Natural killer cell (primary cell): ENCODE measurements at regions not wholly inside any gene's neighbourhood (a gene's known extent, or its start where the extent isn't known, plus 50 kb on each side); places are given as distances from the start of the nearest gene placed in this dataset.
"Not testable (repeated sequence)": the region's sequence is repeated elsewhere in the genome, so short reads cannot be mapped to it uniquely, and the experiment has no call there.

Experiments used
- ATAC-seq, 3 donors: fragments of 150-1000 bp in 2 of 3; fragments of 200-7000 bp in 1 of 3; cut with Tn5 transposase; 1 replicate in 1 of 3; 2 replicates in 2 of 3; pipeline ENCODE4 v1.10.0; 2021; ENCODE audit warnings: mild to moderate bottlenecking in 2 of 3, moderate library complexity in 2 of 3
- DNase-seq, 2 donors: peaks; one replicate each; pipeline versions ENCODE4 v3.0.0 to v3.0.0-alpha.2; 2013 to 2021; ENCODE audit warnings: mixed read lengths in 1 of 2
- H3K27ac ChIP-seq: one replicate; pipeline ENCODE4 v1.5.1; 2013; ENCODE audit warnings: mild to moderate bottlenecking, low read length
- H3K27me3 ChIP-seq: one replicate; pipeline ENCODE4 v1.6.1; 2013; ENCODE audit warnings: low read length; ENCODE audit not compliant: control insufficient read depth, insufficient read depth
- H3K36me3 ChIP-seq: one replicate; pipeline ENCODE4 v1.6.1; 2013; ENCODE audit warnings: low read length; ENCODE audit not compliant: control insufficient read depth, insufficient read depth
- H3K4me1 ChIP-seq: one replicate; pipeline ENCODE4 v1.6.1; 2013; ENCODE audit warnings: low read length; ENCODE audit not compliant: control insufficient read depth, insufficient read depth
- H3K4me3 ChIP-seq: one replicate; pipeline ENCODE4 v1.5.1; 2013; ENCODE audit warnings: low read length
- H3K9me3 ChIP-seq: one replicate; pipeline ENCODE4 v1.6.1; 2013; ENCODE audit warnings: low read length; ENCODE audit not compliant: control insufficient read depth, insufficient read depth
- H3K27ac Mint-ChIP-seq, 2 donors: one replicate each; pipeline ENCODE4 v1.8.0; 2022; ENCODE audit warnings: mild to moderate bottlenecking in 2 of 2, mixed read lengths in 2 of 2, moderate library complexity in 1 of 2
- H3K27me3 Mint-ChIP-seq, 2 donors: one replicate each; pipeline ENCODE4 v1.8.0; 2022; ENCODE audit warnings: low read depth in 2 of 2, mixed read lengths in 2 of 2
- H3K36me3 Mint-ChIP-seq: one replicate; pipeline ENCODE4 v1.8.0; 2022; ENCODE audit warnings: mixed read lengths
- H3K4me1 Mint-ChIP-seq, 2 donors: one replicate each; pipeline ENCODE4 v1.8.0; 2022; ENCODE audit warnings: mixed read lengths in 2 of 2
- H3K4me3 Mint-ChIP-seq: one replicate; pipeline ENCODE4 v1.8.0; 2022; ENCODE audit warnings: mild to moderate bottlenecking, moderate library complexity, mixed read lengths
- H3K9me3 Mint-ChIP-seq, 2 donors: one replicate each; pipeline ENCODE4 v1.8.0; 2022; ENCODE audit warnings: mixed read lengths in 2 of 2
- WGBS: methylation state at CpG from one replicate; pipeline ENCODE4 v1.1.7; 2013; ENCODE audit warnings: missing lambda C conversion rate; ENCODE audit not compliant: insufficient coverage; 5-methylcytosine and 5-hydroxymethylcytosine counted together
- intact Hi-C: fragments of 100-400 bp; cut with micrococcal nuclease; formaldehyde crosslinking; loops from one replicate; pipeline ENCODE4 v1.14.2; 2022
- TF ChIP-seq, protein P1 (sequence below): fragments of 200-600 bp; IDR thresholded peaks from one replicate; pipeline ENCODE4 v1.8.0; 2022; ENCODE audit warnings: antibody characterized with exemption

DNA sequence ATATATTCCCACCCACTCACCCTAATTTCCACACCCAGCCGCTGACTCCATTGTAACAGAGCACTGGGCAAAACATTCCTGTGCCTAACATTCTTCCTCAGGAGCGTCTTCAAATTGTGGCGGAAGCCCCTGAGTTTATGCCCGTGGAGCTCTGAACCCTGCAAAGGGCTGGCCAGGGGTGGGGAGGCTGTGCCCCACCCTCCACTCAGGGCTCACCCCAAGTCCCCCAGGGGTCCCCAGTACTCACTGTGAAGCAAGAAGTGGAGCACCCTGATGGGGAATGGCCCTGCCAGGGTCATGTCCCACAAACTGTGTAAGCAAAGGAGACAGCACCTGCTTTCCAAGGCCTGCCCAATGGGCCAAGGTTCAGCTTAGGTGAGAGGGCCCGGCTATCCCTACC lies 303.2 kb downstream of the PREX1 start:
- DNase-seq, result no peak
- no peaks in the 10 kb centered on the region for H3K36me3 Mint-ChIP-seq
- no peaks in the 10 kb centered on the region for H3K9me3 Mint-ChIP-seq

DNA sequence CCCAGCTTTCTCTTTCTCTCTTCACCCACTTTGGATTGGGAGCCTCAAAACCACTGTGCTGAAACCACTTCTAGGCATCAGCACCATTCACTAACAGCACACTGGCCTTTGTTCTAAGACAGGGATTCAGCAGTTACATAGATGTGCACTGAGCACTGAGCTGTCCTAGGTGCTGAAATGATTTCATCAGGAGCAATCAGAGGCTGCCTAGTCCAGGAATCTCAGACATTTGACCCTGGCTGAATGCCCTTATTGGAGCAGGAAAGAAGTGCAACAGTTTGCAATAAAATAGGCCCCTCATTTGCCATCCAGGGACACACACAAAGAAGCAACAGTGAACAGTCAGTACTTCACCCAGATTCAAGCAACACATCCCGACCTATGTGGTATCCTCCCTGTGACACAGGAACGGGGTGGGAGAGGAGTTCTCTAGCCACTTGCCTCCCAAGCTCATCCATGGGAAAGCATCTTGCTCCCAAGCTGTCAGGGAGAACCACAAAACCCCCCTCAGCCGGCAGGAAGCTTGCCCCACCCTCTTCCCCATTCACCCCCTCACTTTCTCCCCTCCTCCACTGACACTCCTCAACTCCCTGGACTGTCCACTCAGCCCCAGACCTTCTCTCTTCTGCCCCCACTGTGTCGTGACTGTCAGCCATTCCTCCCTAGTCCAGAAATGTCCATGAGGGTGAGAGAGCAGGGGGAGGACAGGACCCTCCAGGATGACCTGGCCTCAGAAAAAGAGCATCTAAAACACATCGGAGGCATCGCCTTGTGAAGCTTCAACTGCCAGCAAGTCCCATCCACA lies 304.4 kb downstream of the PREX1 start:
- intact Hi-C loops, result no loop called here
- H3K27ac Mint-ChIP-seq, result no peak overlapping the region
- WGBS, result 76% methylated on average over 5 of the region's 6 CpGs
- TF ChIP-seq, protein P1, sequence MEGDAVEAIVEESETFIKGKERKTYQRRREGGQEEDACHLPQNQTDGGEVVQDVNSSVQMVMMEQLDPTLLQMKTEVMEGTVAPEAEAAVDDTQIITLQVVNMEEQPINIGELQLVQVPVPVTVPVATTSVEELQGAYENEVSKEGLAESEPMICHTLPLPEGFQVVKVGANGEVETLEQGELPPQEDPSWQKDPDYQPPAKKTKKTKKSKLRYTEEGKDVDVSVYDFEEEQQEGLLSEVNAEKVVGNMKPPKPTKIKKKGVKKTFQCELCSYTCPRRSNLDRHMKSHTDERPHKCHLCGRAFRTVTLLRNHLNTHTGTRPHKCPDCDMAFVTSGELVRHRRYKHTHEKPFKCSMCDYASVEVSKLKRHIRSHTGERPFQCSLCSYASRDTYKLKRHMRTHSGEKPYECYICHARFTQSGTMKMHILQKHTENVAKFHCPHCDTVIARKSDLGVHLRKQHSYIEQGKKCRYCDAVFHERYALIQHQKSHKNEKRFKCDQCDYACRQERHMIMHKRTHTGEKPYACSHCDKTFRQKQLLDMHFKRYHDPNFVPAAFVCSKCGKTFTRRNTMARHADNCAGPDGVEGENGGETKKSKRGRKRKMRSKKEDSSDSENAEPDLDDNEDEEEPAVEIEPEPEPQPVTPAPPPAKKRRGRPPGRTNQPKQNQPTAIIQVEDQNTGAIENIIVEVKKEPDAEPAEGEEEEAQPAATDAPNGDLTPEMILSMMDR, result no peak
- no peaks in the 10 kb centered on the region for H3K36me3 Mint-ChIP-seq
- DNase-seq, result peak in 1 of 2 donors; percentile 16
- no peak overlapping the region for H3K4me3 Mint-ChIP-seq
- H3K4me1 Mint-ChIP-seq, result no peaks in the 10 kb centered on the region
- Histone ChIP-seq H3K4me3 (no peak overlapping the region), H3K27me3 (no peaks in the 10 kb centered on the region), H3K36me3 (no peaks in the 10 kb centered on the region), H3K9me3 (no peaks in the 10 kb centered on the region), H3K27ac (no peak overlapping the region), H3K4me1 (no peaks in the 10 kb centered on the region)
- H3K9me3 Mint-ChIP-seq, result no peaks in the 10 kb centered on the region
- ATAC-seq, result peak in 1 of 3 donors; percentile 45
- peaks cover 2 to 13% of the 10 kb centered on the region in 2 donors for H3K27me3 Mint-ChIP-seq

More for the DNA sequence above, 303.2 kb downstream of the PREX1 start:
- H3K4me1 ChIP-seq, result no peaks in the 10 kb centered on the region
- H3K9me3 ChIP-seq, result no peaks in the 10 kb centered on the region
- no peaks in the 10 kb centered on the region for H3K4me1 Mint-ChIP-seq
- H3K27ac ChIP-seq, result no peak overlapping the region
- no peak overlapping the region for H3K4me3 ChIP-seq
- no peak overlapping the region for H3K4me3 Mint-ChIP-seq
- no peaks in the 10 kb centered on the region for H3K27me3 ChIP-seq
- H3K27ac Mint-ChIP-seq, result no peak overlapping the region
- H3K27me3 Mint-ChIP-seq, result peaks cover 7 to 16% of the 10 kb centered on the region in 2 donors
- intact Hi-C loops, result no loop called here
- WGBS, result 81% methylated on average over 5 of the region's 5 CpGs
- TF ChIP-seq, protein P1, result no peak
- ATAC-seq, result no peak
- no peaks in the 10 kb centered on the region for H3K36me3 ChIP-seq

DNA sequence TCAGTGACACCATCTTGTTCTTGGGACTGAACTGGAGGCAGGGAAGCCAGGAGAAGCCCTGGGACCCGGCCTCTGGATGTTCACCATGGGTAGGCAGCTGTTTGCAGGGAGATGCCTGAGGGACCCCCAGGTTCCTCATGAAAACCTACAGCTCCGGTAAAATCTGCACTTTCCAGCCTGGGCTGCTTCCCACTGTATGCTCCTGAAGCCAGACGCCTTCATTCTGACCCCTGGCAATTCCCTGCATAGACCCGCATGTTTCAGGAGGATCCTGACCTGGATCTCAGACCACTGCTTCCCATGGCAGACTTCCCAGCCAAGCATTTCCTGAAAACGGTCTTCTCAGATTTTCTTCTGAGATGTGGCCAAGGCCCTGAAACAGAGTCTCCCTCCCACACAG lies 306.7 kb downstream of the PREX1 start:
- TF ChIP-seq, protein P1, result no peak
- Mint-ChIP-seq H3K27ac (no peak overlapping the region), H3K36me3 (no peaks in the 10 kb centered on the region)

DNA sequence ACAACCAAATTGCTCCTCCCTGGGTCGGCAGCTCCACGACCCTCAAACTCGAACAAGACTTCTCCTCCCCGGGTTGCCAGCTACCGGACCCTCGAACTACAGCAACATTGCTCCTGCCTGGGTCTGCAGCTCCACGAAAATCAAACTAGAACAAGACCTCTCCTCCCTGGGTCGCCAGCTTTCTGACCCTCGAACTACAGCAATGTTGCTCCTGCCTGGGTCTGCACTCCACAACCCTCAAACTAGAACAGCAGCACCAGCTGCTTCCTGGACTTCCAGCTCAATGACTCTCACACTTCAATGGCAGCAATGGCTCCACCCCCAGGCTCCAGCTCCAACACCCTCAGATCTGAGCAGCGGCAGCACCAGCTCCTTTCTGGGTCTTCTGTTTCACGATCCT lies 311.6 kb downstream of the PREX1 start:
- H3K27ac ChIP-seq, H3K36me3 Mint-ChIP-seq, H3K9me3 Mint-ChIP-seq, H3K4me1 ChIP-seq, ATAC-seq, H3K36me3 ChIP-seq, H3K9me3 ChIP-seq, H3K27me3 ChIP-seq, intact Hi-C loops, H3K27ac Mint-ChIP-seq, H3K4me3 Mint-ChIP-seq, H3K4me3 ChIP-seq: not testable (repeated sequence)
- 46% methylated on average over 9 of the region's 11 CpGs for WGBS
- peak in 1 of 2 donors; percentile 5 for DNase-seq
- Mint-ChIP-seq H3K27me3 (peaks cover 14 to 19% of the 10 kb centered on the region in 2 donors), H3K4me1 (peaks cover 0 to 10% of the 10 kb centered on the region in 2 donors)

More for the DNA sequence above, 306.7 kb downstream of the PREX1 start:
- Histone ChIP-seq H3K27ac (no peak overlapping the region), H3K4me3 (no peak overlapping the region), H3K27me3 (no peaks in the 10 kb centered on the region), H3K4me1 (no peaks in the 10 kb centered on the region), H3K36me3 (no peaks in the 10 kb centered on the region), H3K9me3 (no peaks in the 10 kb centered on the region)
- H3K27me3 Mint-ChIP-seq, result peaks cover 10 to 13% of the 10 kb centered on the region in 2 donors
- H3K4me1 Mint-ChIP-seq, result peaks cover 0 to 8% of the 10 kb centered on the region in 2 donors
- H3K9me3 Mint-ChIP-seq, result no peaks in the 10 kb centered on the region
- intact Hi-C loops, result no loop called here
- ATAC-seq (no peak), DNase-seq (no peak)
- WGBS, result 76% methylated on average over 5 of the region's 5 CpGs
- no peak overlapping the region for H3K4me3 Mint-ChIP-seq

DNA sequence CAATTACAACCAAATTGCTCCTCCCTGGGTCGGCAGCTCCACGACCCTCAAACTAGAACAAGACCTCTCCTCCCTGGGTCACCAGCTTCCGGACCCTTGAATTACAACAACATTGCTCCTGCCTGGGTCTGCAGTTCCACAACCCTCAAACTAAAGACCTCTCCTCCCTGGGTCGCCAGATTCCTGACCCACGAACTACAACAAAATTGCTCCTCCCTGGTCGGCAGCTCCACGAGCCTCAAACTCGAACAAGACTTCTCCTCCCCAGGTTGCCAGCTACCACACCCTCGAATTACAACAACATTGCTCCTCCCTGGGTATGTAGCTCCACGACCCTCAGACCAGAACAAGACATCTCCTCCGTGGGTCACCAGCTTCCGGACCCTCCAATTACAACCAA lies 313.2 kb downstream of the PREX1 start:
- Mint-ChIP-seq H3K4me1 (peaks cover 0 to 10% of the 10 kb centered on the region in 2 donors), H3K27me3 (peaks cover 11 to 19% of the 10 kb centered on the region in 2 donors)
- 75% methylated on average over 6 of the region's 12 CpGs for WGBS
- H3K4me3 ChIP-seq, DNase-seq, H3K4me3 Mint-ChIP-seq, ATAC-seq, H3K27ac ChIP-seq, H3K27ac Mint-ChIP-seq, H3K9me3 Mint-ChIP-seq, H3K36me3 ChIP-seq, H3K36me3 Mint-ChIP-seq, intact Hi-C loops, H3K9me3 ChIP-seq, H3K4me1 ChIP-seq, H3K27me3 ChIP-seq: not testable (repeated sequence)

DNA sequence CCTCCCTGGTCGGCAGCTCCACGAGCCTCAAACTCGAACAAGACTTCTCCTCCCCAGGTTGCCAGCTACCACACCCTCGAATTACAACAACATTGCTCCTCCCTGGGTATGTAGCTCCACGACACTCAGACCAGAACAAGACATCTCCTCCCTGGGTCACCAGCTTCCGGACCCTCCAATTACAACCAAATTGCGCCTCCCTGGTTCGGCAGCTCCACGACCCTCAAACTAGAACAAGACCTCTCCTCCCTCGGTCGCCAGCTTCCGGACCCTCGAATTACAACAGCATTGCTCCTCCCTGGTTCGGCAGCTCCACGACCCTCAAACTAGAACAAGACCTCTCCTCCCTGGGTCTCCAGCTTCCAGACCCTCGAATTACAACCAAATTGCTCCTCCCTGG lies 315.3 kb downstream of the PREX1 start:
- H3K36me3 Mint-ChIP-seq, H3K4me3 Mint-ChIP-seq, H3K27ac ChIP-seq, H3K9me3 ChIP-seq, DNase-seq, H3K27ac Mint-ChIP-seq, H3K36me3 ChIP-seq, H3K4me3 ChIP-seq, intact Hi-C loops, H3K27me3 ChIP-seq, H3K4me1 ChIP-seq, ATAC-seq, H3K9me3 Mint-ChIP-seq: not testable (repeated sequence)
- Mint-ChIP-seq H3K27me3 (peaks cover 11 to 19% of the 10 kb centered on the region in 2 donors), H3K4me1 (peaks cover 0 to 10% of the 10 kb centered on the region in 2 donors)
- 82% methylated on average over 9 of the region's 16 CpGs for WGBS
